H1 (cell line): ENCODE measurements at regions not wholly inside any gene's neighbourhood (a gene's known extent, or its start where the extent isn't known, plus 50 kb on each side); places are given as distances from the start of the nearest gene placed in this dataset.

ENCODE experiments used
- CTCF ChIA-PET: fragments of 300-600 bp; sonication (Branson Sonifier 250); formaldehyde crosslinking; loops from one replicate; lab custom pipeline; 2021; ENCODE audit not compliant: partially characterized antibody; lab: Charles Lee
- POLR2A ChIA-PET: fragments of 300-600 bp; sonication (Branson Sonifier 250); formaldehyde crosslinking; loops from one replicate; lab custom pipeline; 2021; ENCODE audit warnings: inconsistent platforms; ENCODE audit not compliant: partially characterized antibody; lab: Charles Lee
- DNase-seq, 2 experiments: peaks; one replicate each; pipeline versions ENCODE4 v3.0.0 to v3.0.0-alpha.2; 2010 to 2022; ENCODE audit warnings: low spot score in 2 of 2, low read depth in 1 of 2, mixed read lengths in 1 of 2
- FAIRE-seq: peaks from 2 replicates; lab custom pipeline; 2011; peaks lifted over from hg19 to GRCh38; lab: Jason Lieb, UNC
- H2AFZ ChIP-seq: 2 replicates; pipeline ENCODE4 v1.8.1; 2012; ENCODE audit warnings: low read length, inconsistent platforms
- H2AK5ac ChIP-seq: 2 replicates; pipeline ENCODE4 v1.6.1; 2013; ENCODE audit warnings: low read depth, low read length
- H2BK120ac ChIP-seq: replicated peaks from 2 replicates; pipeline ENCODE3; 2013; ENCODE audit warnings: low read depth, low read length, inconsistent platforms
- H2BK12ac ChIP-seq: 2 replicates; pipeline ENCODE4 v1.6.1; 2013; ENCODE audit warnings: low read depth, low read length
- H2BK15ac ChIP-seq: 2 replicates; pipeline ENCODE4 v1.6.1; 2013; ENCODE audit warnings: low read length
- H2BK20ac ChIP-seq: 2 replicates; pipeline ENCODE4 v1.6.1; 2013; ENCODE audit warnings: low read length
- H2BK5ac ChIP-seq: 2 replicates; pipeline ENCODE4 v1.6.1; 2013; ENCODE audit warnings: low read depth, low read length
- H3K14ac ChIP-seq: 2 replicates; pipeline ENCODE4 v1.6.1; 2013; ENCODE audit warnings: inconsistent platforms; ENCODE audit not compliant: insufficient read length
- H3K18ac ChIP-seq: 2 replicates; pipeline ENCODE4 v1.6.1; 2013; ENCODE audit warnings: low read length; ENCODE audit errors: extremely low read depth
- H3K23ac ChIP-seq: 2 replicates; pipeline ENCODE4 v1.6.1; 2013; ENCODE audit warnings: inconsistent platforms; ENCODE audit not compliant: insufficient read length
- H3K23me2 ChIP-seq: 2 replicates; pipeline ENCODE4 v1.6.1; 2013; ENCODE audit warnings: low read depth, low read length
- H3K27ac ChIP-seq: 2 replicates; pipeline ENCODE4 v1.6.1; 2011; ENCODE audit warnings: low read depth, low read length, inconsistent platforms
- H3K27me3 ChIP-seq, 4 experiments: replicated peaks in 1 of 4; 1 replicate in 1 of 4; 2 replicates in 3 of 4; pipeline versions ENCODE4 v1.6.1 to v1.8.1; 2011 to 2013; ENCODE audit warnings: low read length in 3 of 4, mild to moderate bottlenecking in 3 of 4, inconsistent platforms in 2 of 4, mixed read lengths in 2 of 4, moderate library complexity in 1 of 4; ENCODE audit not compliant: control insufficient read depth in 3 of 4, insufficient read depth in 3 of 4; ENCODE audit errors: extremely low read depth in 1 of 4
- H3K36me3 ChIP-seq, 4 experiments: 2 replicates each; pipeline versions ENCODE4 v1.6.1 to v1.8.1; 2011 to 2013; ENCODE audit warnings: mild to moderate bottlenecking in 4 of 4, low read length in 3 of 4, moderate library complexity in 2 of 4, control low read depth in 1 of 4, inconsistent platforms in 1 of 4; ENCODE audit not compliant: insufficient read depth in 4 of 4, control insufficient read depth in 2 of 4
- H3K4ac ChIP-seq: replicated peaks from 2 replicates; pipeline ENCODE3; 2013; ENCODE audit warnings: low read length, low read depth, mixed read lengths, inconsistent platforms; ENCODE audit not compliant: insufficient read length
- H3K4me1 ChIP-seq, 4 experiments: replicated peaks in 1 of 4; 1 replicate in 1 of 4; 2 replicates in 3 of 4; pipeline versions ENCODE4 v1.6.1 to v1.8.1; 2011 to 2013; ENCODE audit warnings: low read length in 3 of 4, inconsistent platforms in 2 of 4, mixed read lengths in 1 of 4; ENCODE audit not compliant: insufficient read depth in 4 of 4, control insufficient read depth in 3 of 4
- H3K4me2 ChIP-seq, 2 experiments: 2 replicates each; pipeline versions ENCODE4 v1.6.1 to v1.8.1; 2011 to 2013; ENCODE audit warnings: low read depth in 2 of 2, low read length in 2 of 2, control low read depth in 1 of 2, inconsistent platforms in 1 of 2, mild to moderate bottlenecking in 1 of 2; ENCODE audit not compliant: insufficient read depth in 1 of 2
- H3K4me3 ChIP-seq, 4 experiments: fragments of 200-600, 300-600 bp in 1 of 4; sonication (generic), shearing (Covaris generic), sonication (Bioruptor Twin) in 1 of 4; 2 replicates each; pipeline versions ENCODE4 v1.5.1 to v1.8.1; 2011 to 2016; ENCODE audit warnings: low read length in 4 of 4, low read depth in 3 of 4, control low read depth in 2 of 4, inconsistent platforms in 2 of 4, mild to moderate bottlenecking in 2 of 4, mixed read lengths in 1 of 4, moderate library complexity in 1 of 4; ENCODE audit not compliant: insufficient read depth in 2 of 4; ENCODE audit errors: extremely low read depth in 1 of 4
- H3K56ac ChIP-seq: replicated peaks from 2 replicates; pipeline ENCODE3; 2013; ENCODE audit warnings: low read depth, mild to moderate bottlenecking, mixed read lengths, low read length, inconsistent platforms; ENCODE audit not compliant: insufficient read length
- H3K79me1 ChIP-seq: 2 replicates; pipeline ENCODE4 v1.6.1; 2013; ENCODE audit warnings: low read depth, low read length, control low read depth
- H3K79me2 ChIP-seq, 2 experiments: 2 replicates each; pipeline versions ENCODE4 v1.6.1 to v1.8.1; 2012 to 2013; ENCODE audit warnings: low read length in 2 of 2, mild to moderate bottlenecking in 2 of 2, inconsistent platforms in 1 of 2; ENCODE audit not compliant: insufficient read depth in 2 of 2, control insufficient read depth in 1 of 2
- H3K9ac ChIP-seq, 4 experiments: replicated peaks in 1 of 4; 1 replicate in 1 of 4; 2 replicates in 3 of 4; pipeline versions ENCODE4 v1.6.1 to v1.8.1; 2011 to 2013; ENCODE audit warnings: low read depth in 3 of 4, low read length in 3 of 4, control low read depth in 2 of 4, mild to moderate bottlenecking in 2 of 4, moderate library complexity in 2 of 4, inconsistent platforms in 1 of 4; ENCODE audit errors: extremely low read depth in 1 of 4
- H3K9me3 ChIP-seq, 2 experiments: 2 replicates each; pipeline versions ENCODE4 v1.6.1 to v1.8.1; 2012 to 2013; ENCODE audit warnings: mild to moderate bottlenecking in 2 of 2, moderate library complexity in 2 of 2, control low read depth in 1 of 2, inconsistent platforms in 1 of 2, low read depth in 1 of 2, low read length in 1 of 2, mixed read lengths in 1 of 2; ENCODE audit not compliant: insufficient read depth in 2 of 2
- H4K20me1 ChIP-seq, 2 experiments: replicated peaks in 1 of 2; 2 replicates each; pipeline versions ENCODE3 to v1.8.1; 2011 to 2013; ENCODE audit warnings: inconsistent platforms in 2 of 2, low read length in 2 of 2, mild to moderate bottlenecking in 1 of 2; ENCODE audit not compliant: insufficient read depth in 2 of 2, control insufficient read depth in 1 of 2
- H4K5ac ChIP-seq: 2 replicates; pipeline ENCODE4 v1.6.1; 2013; ENCODE audit warnings: low read length, low read depth, mixed read lengths, inconsistent platforms; ENCODE audit not compliant: insufficient read length
- H4K8ac ChIP-seq: 2 replicates; pipeline ENCODE4 v1.8.0; 2013; ENCODE audit warnings: mild to moderate bottlenecking, moderate library complexity, low read length, inconsistent platforms; ENCODE audit not compliant: insufficient read depth; ENCODE audit errors: extremely low read depth
- H4K91ac ChIP-seq: replicated peaks from 2 replicates; pipeline ENCODE3; 2013; ENCODE audit warnings: low read length, mixed read lengths, inconsistent platforms; ENCODE audit not compliant: insufficient read length
- BCL11A ChIP-seq, 2 experiments: IDR thresholded peaks; one replicate each; pipeline ENCODE4 v1.6.1; 2011; ENCODE audit warnings: low read depth in 2 of 2, low read length in 2 of 2, mild to moderate bottlenecking in 2 of 2
- CREB1 ChIP-seq: IDR thresholded peaks from 2 replicates; pipeline ENCODE4 v1.6.1; 2012; ENCODE audit warnings: inconsistent platforms
- CTBP2 ChIP-seq: IDR thresholded peaks from 2 replicates; pipeline ENCODE4 v1.7.0; 2011; ENCODE audit warnings: borderline replicate concordance, mild to moderate bottlenecking, moderate library complexity, mixed read lengths, low read length; ENCODE audit not compliant: insufficient read depth, insufficient read length
- JUND ChIP-seq: IDR thresholded peaks from 2 replicates; pipeline ENCODE4 v1.6.1; 2011; ENCODE audit warnings: mild to moderate bottlenecking, improper control_type of control experiment, low read length
- RBBP5 ChIP-seq: IDR thresholded peaks from 2 replicates; pipeline ENCODE4 v1.7.1; 2012; ENCODE audit warnings: low read depth, mild to moderate bottlenecking, inconsistent platforms, low read length, moderate library complexity, borderline replicate concordance
- TAF7 ChIP-seq: optimal IDR thresholded peaks from 2 replicates; pipeline ENCODE3; 2011; ENCODE audit warnings: low read depth, mild to moderate bottlenecking, inconsistent platforms, low read length, moderate library complexity, borderline replicate concordance
- TBP ChIP-seq: IDR thresholded peaks from 2 replicates; pipeline ENCODE4 v1.6.1; 2011; ENCODE audit warnings: low read depth, low read length, improper control_type of control experiment
- YY1 ChIP-seq: IDR thresholded peaks from 2 replicates; pipeline ENCODE4 v1.6.1; 2011; ENCODE audit warnings: low read depth, mild to moderate bottlenecking, low read length
- WGBS, 2 experiments: shearing (Covaris generic) in 1 of 2; methylation state at CpG; one replicate each; pipeline versions ENCODE4 v1.1.6 to v1.1.7; 2013 to 2015; ENCODE audit warnings: low lambda C conversion rate in 2 of 2, mixed read lengths in 2 of 2, inconsistent platforms in 1 of 2, low coverage in 1 of 2, missing lambda C conversion rate in 1 of 2; ENCODE audit not compliant: insufficient replicate concordance in 2 of 2, insufficient coverage in 1 of 2, insufficient read length in 1 of 2; ENCODE audit errors: extremely low coverage in 1 of 2, missing lambda C conversion rate in 1 of 2; 5-methylcytosine and 5-hydroxymethylcytosine counted together

GRCh38 chrX:12026481-12026880 is 111.8 kb upstream of the FRMPD4 start:
- Histone ChIP-seq H3K27ac (no peak overlapping the region), H4K5ac (no peak overlapping the region), H2BK20ac (no peak overlapping the region), H3K9ac (no peak overlapping the region), H4K91ac (no peak overlapping the region), H3K79me2 (no peaks in the 10 kb centered on the region), H3K79me1 (no peaks in the 10 kb centered on the region), H3K23ac (no peak overlapping the region), H2BK12ac (no peak overlapping the region), H2BK5ac (no peak overlapping the region), H3K36me3 (no peaks in the 10 kb centered on the region), H2BK120ac (no peak overlapping the region), H3K18ac (no peak overlapping the region), H4K8ac (no peak overlapping the region), H3K27me3 (no peaks in the 10 kb centered on the region), H4K20me1 (no peaks in the 10 kb centered on the region), H3K9me3 (no peaks in the 10 kb centered on the region), H3K4me1 (no peaks in the 10 kb centered on the region), H2AFZ (no peak overlapping the region), H2AK5ac (no peak overlapping the region), H3K4me3 (no peak overlapping the region), H3K14ac (no peak overlapping the region), H3K4me2 (no peak overlapping the region), H3K23me2 (no peaks in the 10 kb centered on the region), H3K56ac (no peak overlapping the region), H2BK15ac (no peak overlapping the region), H3K4ac (no peak overlapping the region)
- DNase-seq (no peak), FAIRE-seq (no peak)
- CTCF ChIA-PET, result interaction anchor here (0.9 kb wide), 1 partner anchor 9 kb away, joined by 3 read pairs; no protein-coding TSS in a partner anchor
- POLR2A ChIA-PET, result no interaction called here
- no peak for TF ChIP-seq TBP
- TF ChIP-seq CREB1, result no peak
- no peak for TF ChIP-seq CTBP2
- no peak for TF ChIP-seq TAF7
- no peak for TF ChIP-seq JUND
- no peak for TF ChIP-seq BCL11A (IDR thresholded peaks at IDR 0.05; ENCODE audit: low read depth in 2 of 2, low read length in 2 of 2)
- TF ChIP-seq YY1, result no peak
- TF ChIP-seq RBBP5, result no peak
- 97% methylated on average over 2 of the region's 2 CpGs; no CpG with 5 or more reads in 1 of the 2 experiments for WGBS, 2 experiments
